ENCODE measurements at regions not wholly inside any gene's neighbourhood (a gene's known extent, or its start where the extent isn't known, plus 50 kb on each side); places are given as distances from the start of the nearest gene placed in this dataset.
A peak's percentile ranks its signal among the peaks of the same experiment; 100 is the strongest.

GRCh38 chr5:88518131-88519016 lies 249.7 kb upstream of the TMEM161B start:
- no peaks in the 10 kb centered on the region for H3K9me3 ChIP-seq (ENCODE audit: control insufficient read depth in 4 of 4, low read length in 3 of 4)
- 87% methylated on average over 4 of the region's 4 CpGs for WGBS
- no peak overlapping the region for H3K4me3 ChIP-seq (ENCODE audit: low read depth in 1 of 3, low read length in 3 of 3)
- DNase-seq (ENCODE audit: low spot score) = no peak
- H3K27ac ChIP-seq (ENCODE audit: low read depth in 1 of 2, low read length in 2 of 2) = no peak overlapping the region
- H3K4me1 ChIP-seq (ENCODE audit: control insufficient read depth in 4 of 4, insufficient read depth in 4 of 4, low read length in 3 of 4) = peaks cover 0 to 2% (median 0%) of the 10 kb centered on the region in 4 donors
- no peak overlapping the region for H3K9ac ChIP-seq (ENCODE audit: low read depth in 1 of 2, low read length in 2 of 2)
- H3K36me3 ChIP-seq (ENCODE audit: control insufficient read depth in 4 of 4, insufficient read depth in 3 of 4, low read depth in 1 of 4, low read length in 3 of 4) = no peaks in the 10 kb centered on the region
- TF ChIP-seq ATF3 (IDR thresholded peaks at IDR 0.05) (no peak), HNF4A (conservative IDR thresholded peaks at IDR 0.05) (no peak), FOXA2 (IDR thresholded peaks at IDR 0.05) (no peak)
- no peaks in the 10 kb centered on the region for H3K27me3 ChIP-seq (ENCODE audit: control insufficient read depth in 4 of 4, insufficient read depth in 4 of 4, low read length in 3 of 4)

- no peak overlapping the region for H3K9ac ChIP-seq (ENCODE audit: low read depth in 1 of 2, low read length in 2 of 2)
- no peak overlapping the region for H3K27ac ChIP-seq (ENCODE audit: low read depth in 1 of 2, low read length in 2 of 2)
- no peak overlapping the region for H3K4me3 ChIP-seq (ENCODE audit: low read depth in 1 of 3, low read length in 3 of 3)
- WGBS = 55% methylated on average over 11 of the region's 11 CpGs
- peaks cover 0 to 2% (median 0%) of the 10 kb centered on the region in 4 donors for H3K4me1 ChIP-seq (ENCODE audit: control insufficient read depth in 4 of 4, insufficient read depth in 4 of 4, low read length in 3 of 4)
- no peaks in the 10 kb centered on the region for H3K27me3 ChIP-seq (ENCODE audit: control insufficient read depth in 4 of 4, insufficient read depth in 4 of 4, low read length in 3 of 4)
- no peaks in the 10 kb centered on the region for H3K9me3 ChIP-seq (ENCODE audit: control insufficient read depth in 4 of 4, low read length in 3 of 4)
- DNase-seq (ENCODE audit: low spot score) = no peak
- peak in 1 of 2 donors; percentile 16 for TF ChIP-seq JUND (IDR thresholded peaks at IDR 0.05)
- TF ChIP-seq REST (IDR thresholded peaks at IDR 0.05) = no peak
- peak; percentile 48 for TF ChIP-seq FOXA2 (IDR thresholded peaks at IDR 0.05)
- TF ChIP-seq EGR1 (IDR thresholded peaks at IDR 0.05; ENCODE audit: low read depth in 2 of 2) = no peak
- no peak for TF ChIP-seq CTCF (IDR thresholded peaks at IDR 0.05; ENCODE audit: low read depth, low read length, missing input control)
- TF ChIP-seq RXRA (IDR thresholded peaks at IDR 0.05) = peak in 1 of 2 donors; percentile 20
- no peak for TF ChIP-seq FOXA1 (IDR thresholded peaks at IDR 0.05)
- no peak for TF ChIP-seq NR2F2 (IDR thresholded peaks at IDR 0.05)
- no peak for TF ChIP-seq MAX (IDR thresholded peaks at IDR 0.05)
- TF ChIP-seq SP1 (IDR thresholded peaks at IDR 0.05) = no peak
- no peak for TF ChIP-seq YY1 (IDR thresholded peaks at IDR 0.05)
- no peak for TF ChIP-seq TAF1 (conservative IDR thresholded peaks at IDR 0.05)
- no peak for TF ChIP-seq HNF4G (IDR thresholded peaks at IDR 0.05)
- TF ChIP-seq HNF4A (conservative IDR thresholded peaks at IDR 0.05) = peak in 1 of 2 donors; percentile 20
- no peaks in the 10 kb centered on the region for H3K36me3 ChIP-seq (ENCODE audit: control insufficient read depth in 4 of 4, insufficient read depth in 3 of 4, low read depth in 1 of 4, low read length in 3 of 4)
These were observed 247.5 kb upstream of the TMEM161B start for GRCh38 chr5:88515881-88516819.
